Uterus (tissue), 2 donors: ENCODE measurements at regions not wholly inside any gene's neighbourhood (a gene's known extent, or its start where the extent isn't known, plus 50 kb on each side); places are given as distances from the start of the nearest gene placed in this dataset.

ENCODE experiments used
- CTCF ChIP-seq, 4 experiments: fragments of 200-600 bp in 2 of 4; fragments of 450-650 bp in 2 of 4; sonication (generic) in 2 of 4; IDR thresholded peaks; one replicate each; pipeline ENCODE4 v1.5.1; 2016 to 2019; ENCODE audit warnings: antibody characterized with exemption in 4 of 4, mild to moderate bottlenecking in 2 of 4, moderate library complexity in 1 of 4
- POLR2A ChIP-seq, 2 donors: fragments of 450-650 bp; IDR thresholded peaks; one replicate each; pipeline ENCODE4 v1.6.1; 2016; ENCODE audit warnings: antibody characterized with exemption in 2 of 2, mild to moderate bottlenecking in 1 of 2, moderate library complexity in 1 of 2

- TF ChIP-seq CTCF (IDR thresholded peaks at IDR 0.05): no peak
- TF ChIP-seq POLR2A (IDR thresholded peaks at IDR 0.05): no peak
Measured at GRCh38 chr2:16609786-16610185, 55.8 kb downstream of the CYRIA start.
